Stimulated activated CD4-positive, alpha-beta T cell treated with anti-CD3 and anti-CD28 coated beads, Interleukin-15, amount 100 ng/mL, for 1 hour (primary cell): ENCODE measurements at regions not wholly inside any gene's neighbourhood (a gene's known extent, or its start where the extent isn't known, plus 50 kb on each side); places are given as distances from the start of the nearest gene placed in this dataset.
"Not testable (repeated sequence)": the region's sequence is repeated elsewhere in the genome, so short reads cannot be mapped to it uniquely, and the experiment has no call there.

Experiments used
- DNase-seq, 2 donors: peaks; one replicate each; pipeline ENCODE4 v3.0.0-alpha.2; 2020; ENCODE audit warnings: low read depth in 1 of 2, low spot score in 1 of 2

- no peak for DNase-seq
Measured at GRCh38 chr5:1654786-1655495, 131.2 kb upstream of the LPCAT1 start.

- peak in 1 of 2 donors; percentile 35 for DNase-seq
Measured at GRCh38 chr5:1653698-1654651, 130.2 kb upstream of the LPCAT1 start.

- no peak for DNase-seq
Measured at GRCh38 chr5:1652873-1653697, 129.3 kb upstream of the LPCAT1 start.

- DNase-seq = no peak
Measured at GRCh38 chr5:1651971-1652872, 128.5 kb upstream of the LPCAT1 start.

- no peak for DNase-seq
Measured at GRCh38 chr5:1651250-1651649, 127.5 kb upstream of the LPCAT1 start.

- DNase-seq = no peak
Measured at GRCh38 chr5:1649554-1649953, 125.8 kb upstream of the LPCAT1 start.

GRCh38 chr5:1648806-1649205, 125.0 kb upstream of the LPCAT1 start:
- DNase-seq = no peak

GRCh38 chr5:1647580-1647979, 123.8 kb upstream of the LPCAT1 start:
- DNase-seq = no peak

GRCh38 chr5:1644810-1645571, 121.2 kb upstream of the LPCAT1 start:
- DNase-seq = peak; percentile 61 to 73

- DNase-seq = not testable (repeated sequence)
Measured at GRCh38 chr5:1644393-1644809, 120.6 kb upstream of the LPCAT1 start.

- no peak for DNase-seq
Measured at GRCh38 chr5:1643651-1644392, 120.1 kb upstream of the LPCAT1 start.

GRCh38 chr5:1642621-1643061, 118.9 kb upstream of the LPCAT1 start:
- no peak for DNase-seq

GRCh38 chr5:1642221-1642620, 118.5 kb upstream of the LPCAT1 start:
- DNase-seq = no peak

GRCh38 chr5:1641560-1642166, 117.9 kb upstream of the LPCAT1 start:
- peak; percentile 49 to 50 for DNase-seq

GRCh38 chr5:1641041-1641440, 117.3 kb upstream of the LPCAT1 start:
- no peak for DNase-seq

- DNase-seq = no peak
Measured at GRCh38 chr5:1640421-1640881, 116.7 kb upstream of the LPCAT1 start.

GRCh38 chr5:1639757-1640156, 116.0 kb upstream of the LPCAT1 start:
- DNase-seq = no peak
